ENCODE measurements at regions not wholly inside any gene's neighbourhood (a gene's known extent, or its start where the extent isn't known, plus 50 kb on each side); places are given as distances from the start of the nearest gene placed in this dataset. TPM values are rescaled to one million over a fixed set of nuclear protein-coding genes. Genes with fewer than 3 reads are reported as not detected.
"Not testable (repeated sequence)": the region's sequence is repeated elsewhere in the genome, so short reads cannot be mapped to it uniquely, and the experiment has no call there.

DNA sequence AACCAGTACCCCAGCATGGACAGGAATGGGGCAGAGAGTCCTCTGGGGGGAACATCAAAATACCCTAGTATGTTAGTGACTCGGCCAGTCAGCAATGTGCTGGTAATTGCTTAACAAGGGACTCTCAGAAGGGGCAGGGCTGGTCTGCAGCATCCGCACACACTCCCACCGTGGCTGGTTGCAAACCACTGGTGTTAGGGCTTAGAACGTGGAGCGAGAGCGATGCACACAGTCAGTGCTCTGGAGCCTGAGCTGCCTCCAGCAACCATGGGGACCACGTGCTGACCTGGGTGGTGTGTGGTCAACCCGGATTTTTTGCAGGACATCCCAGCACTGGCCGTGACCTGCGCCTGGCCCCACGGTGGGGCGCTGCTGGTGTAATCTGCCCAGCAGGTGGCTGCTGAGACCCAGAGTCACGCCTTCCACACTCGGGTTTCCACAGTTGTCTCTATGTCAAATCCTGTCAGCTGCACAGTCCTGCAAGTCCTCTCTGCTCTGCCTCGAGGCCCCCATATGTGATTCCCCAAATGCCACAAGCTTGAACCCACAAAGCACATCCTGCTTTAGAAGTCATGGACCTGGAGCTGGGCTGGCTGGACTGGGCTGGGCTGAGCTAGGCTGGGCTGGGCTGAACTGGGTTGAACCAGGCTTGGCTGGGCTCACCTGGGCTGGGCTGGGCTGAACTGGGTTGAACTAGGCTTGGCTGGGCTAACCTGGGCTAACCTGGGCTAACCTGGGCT is 50.6 kb upstream of the GPC1 start:
- no peaks in the 10 kb centered on the region for H3K36me3 ChIP-seq (ENCODE audit: low read depth)
- WGBS, 2 experiments (ENCODE audit: low coverage in 1 of 2, low lambda C conversion rate in 2 of 2, missing lambda C conversion rate in 2 of 2): 65 to 72% methylated on average over 14 to 15 of the region's 15 CpGs
- H3K27ac ChIP-seq: no peak overlapping the region
- no peak for TF ChIP-seq EZH2 (IDR thresholded peaks at IDR 0.05; ENCODE audit: insufficient read depth, poor library complexity, severe bottlenecking)
- no peak for TF ChIP-seq EZH2phosphoT487 (IDR thresholded peaks at IDR 0.05; ENCODE audit: insufficient read depth, low read depth)
- no peak overlapping the region for H3K9ac ChIP-seq
- in situ Hi-C loops (cut with MboI): no loop called here
- H3K9me2 ChIP-seq (ENCODE audit: insufficient read depth): no peaks in the 10 kb centered on the region
- no peak overlapping the region for H3K4me3 ChIP-seq
- no peak overlapping the region for H2AFZ ChIP-seq
- peaks cover 12% of the 10 kb centered on the region for H3K4me1 ChIP-seq (ENCODE audit: insufficient read depth)
- H3K4me2 ChIP-seq (ENCODE audit: unreplicated experiment): no peak overlapping the region
- H3K9me3 ChIP-seq (ENCODE audit: low read depth): no peaks in the 10 kb centered on the region
- 0 out of 2 replicates have a peak, but pooled peaks cover 7% of the 10 kb centered on the region for H3F3A ChIP-seq (ENCODE audit: insufficient read depth)
- H3K27me3 ChIP-seq (replicated peaks; ENCODE audit: insufficient read depth): no peaks in the 10 kb centered on the region
- H3K79me2 ChIP-seq (ENCODE audit: insufficient read depth): no peaks in the 10 kb centered on the region
- H4K20me1 ChIP-seq (ENCODE audit: insufficient read depth): no peaks in the 10 kb centered on the region
- DNase-seq: peak; percentile 24

GRCh38 chr2:240385451-240386161 is 49.9 kb upstream of the GPC1 start:
- H3K27ac ChIP-seq; H3K9me3 ChIP-seq (ENCODE audit: low read depth); H3K4me2 ChIP-seq (ENCODE audit: unreplicated experiment); in situ Hi-C loops (cut with MboI); H3K9me2 ChIP-seq (ENCODE audit: insufficient read depth); H3K79me2 ChIP-seq (ENCODE audit: insufficient read depth); H3K27me3 ChIP-seq (replicated peaks; ENCODE audit: insufficient read depth); H3K4me3 ChIP-seq; H3F3A ChIP-seq (ENCODE audit: insufficient read depth); H4K20me1 ChIP-seq (ENCODE audit: insufficient read depth); H3K9ac ChIP-seq; H3K36me3 ChIP-seq (ENCODE audit: low read depth); H2AFZ ChIP-seq: not testable (repeated sequence)
- 94 to 100% methylated on average over 1 to 3 of the region's 3 CpGs for WGBS, 2 experiments (ENCODE audit: low coverage in 1 of 2, low lambda C conversion rate in 2 of 2, missing lambda C conversion rate in 2 of 2)
- peak; percentile 33 for DNase-seq
- peaks cover 12% of the 10 kb centered on the region for H3K4me1 ChIP-seq (ENCODE audit: insufficient read depth)

Small RNAs in the stretch of these regions (small RNA-seq; reads per million reads assigned to genes)
- not detected for gene RF00012 (ENCODE audit: low read depth, low replicate concordance)

All from GM23248 (cell line).